GM12878 (cell line): ENCODE measurements at regions not wholly inside any gene's neighbourhood (a gene's known extent, or its start where the extent isn't known, plus 50 kb on each side); places are given as distances from the start of the nearest gene placed in this dataset.

ENCODE experiments used
- ATAC-seq: fragments of 200-7000 bp; cut with Tn5 transposase; 3 replicates; pipeline ENCODE4 v1.9.1; 2020; ENCODE audit warnings: mild to moderate bottlenecking, moderate library complexity
- BruUV-seq: library from RNA; stranded (reverse); fragments of 400-500 nt; replicated peaks from 2 replicates; lab custom pipeline; 2021; lab: Mats Ljungman, UMichigan
- CTCF ChIA-PET: fragments of 300-600 bp; sonication (Branson Sonifier 250); formaldehyde crosslinking; extraction: SDS; loops from one replicate; lab custom pipeline; 2021; ENCODE audit warnings: inconsistent platforms; lab: Yijun Ruan, JAX
- POLR2A ChIA-PET: fragments of 350-600 bp; formaldehyde crosslinking; extraction: SDS; loops from one replicate; lab custom pipeline; 2021; ENCODE audit warnings: inconsistent platforms; lab: Charles Lee
- RAD21 ChIA-PET: fragments of 300-600 bp; sonication (Branson Sonifier 250); formaldehyde crosslinking; loops from one replicate; lab custom pipeline; 2023; ENCODE audit warnings: antibody characterized with exemption; ENCODE audit not compliant: unreplicated experiment; lab: Charles Lee
- SMC1A ChIA-PET: fragments of 300-600 bp; sonication (Branson Sonifier 250); formaldehyde crosslinking; loops from one replicate; lab custom pipeline; 2023; ENCODE audit not compliant: unreplicated experiment, uncharacterized antibody; lab: Charles Lee
- DNase-seq: peaks from one replicate; pipeline ENCODE4 v3.0.0-alpha.2; 2011; ENCODE audit warnings: low read depth, low spot score
- FAIRE-seq: peaks from 3 replicates; lab custom pipeline; 2011; peaks lifted over from hg19 to GRCh38; lab: Jason Lieb, UNC
- H2AFZ ChIP-seq: 2 replicates; pipeline ENCODE4 v1.6.0; 2011; ENCODE audit warnings: low read depth, low read length, control low read depth; ENCODE audit not compliant: control insufficient read depth
- H3K27ac ChIP-seq: 2 replicates; pipeline ENCODE4 v1.5.1; 2011; ENCODE audit warnings: control low read depth; ENCODE audit not compliant: control insufficient read depth, insufficient read depth
- H3K27me3 ChIP-seq, 2 experiments: replicated peaks in 1 of 2; 2 replicates each; pipeline versions ENCODE4 v1.6.0 to v1.6.1; 2011; ENCODE audit warnings: low read length in 1 of 2; ENCODE audit not compliant: control insufficient read depth in 2 of 2, insufficient read depth in 2 of 2
- H3K36me3 ChIP-seq, 2 experiments: 2 replicates each; pipeline ENCODE4 v1.5.1; 2011; ENCODE audit warnings: low read length in 1 of 2; ENCODE audit not compliant: control insufficient read depth in 2 of 2, insufficient read depth in 2 of 2
- H3K4me1 ChIP-seq: 2 replicates; pipeline ENCODE4 v1.6.1; 2011; ENCODE audit warnings: mild to moderate bottlenecking, low read length, moderate library complexity, mixed read lengths; ENCODE audit not compliant: control insufficient read depth, insufficient read depth
- H3K4me2 ChIP-seq: 2 replicates; pipeline ENCODE4 v1.6.0; 2011; ENCODE audit warnings: control low read depth; ENCODE audit not compliant: control insufficient read depth, insufficient read depth
- H3K4me3 ChIP-seq: fragments of 200-600 bp; sonication (generic); 2 replicates; pipeline ENCODE4 v1.5.1; 2016
- H3K79me2 ChIP-seq: 2 replicates; pipeline ENCODE4 v1.6.0; 2011; ENCODE audit warnings: low read length; ENCODE audit not compliant: control insufficient read depth, insufficient read depth
- H3K9ac ChIP-seq: 2 replicates; pipeline ENCODE4 v1.8.0; 2011; ENCODE audit warnings: low read length, control low read depth, mixed read lengths; ENCODE audit not compliant: control insufficient read depth, insufficient read depth
- H3K9me3 ChIP-seq: replicated peaks from 3 replicates; pipeline ENCODE4 v1.5.1; 2011; ENCODE audit warnings: mild to moderate bottlenecking, low read length; ENCODE audit not compliant: control insufficient read depth, insufficient read depth
- H4K20me1 ChIP-seq: 2 replicates; pipeline ENCODE4 v1.6.0; 2011; ENCODE audit not compliant: control insufficient read depth, insufficient read depth
- EZH2 ChIP-seq: IDR thresholded peaks from 2 replicates; pipeline ENCODE4 v1.6.1; 2012; ENCODE audit warnings: low read depth, mild to moderate bottlenecking, control low read depth, inconsistent platforms, low read length, borderline replicate concordance; ENCODE audit not compliant: control insufficient read depth
- HDGF ChIP-seq: fragments of 450-650 bp; IDR thresholded peaks from 2 replicates; pipeline ENCODE4 v1.6.1; 2016; ENCODE audit warnings: antibody characterized with exemption
- KAT2A ChIP-seq: conservative IDR thresholded peaks from 2 replicates; pipeline ENCODE4 v1.6.1; 2011; ENCODE audit warnings: low read depth, low read length; ENCODE audit not compliant: control insufficient read depth
- LARP7 ChIP-seq: fragments of 450-650 bp; IDR thresholded peaks from 2 replicates; pipeline ENCODE4 v1.6.1; 2017; ENCODE audit warnings: mild to moderate bottlenecking
- NFIC ChIP-seq: IDR thresholded peaks from 2 replicates; pipeline ENCODE4 v1.6.1; 2012; ENCODE audit warnings: low read depth, mild to moderate bottlenecking, inconsistent platforms, low read length, moderate library complexity
- WGBS: methylation state at CpG from one replicate; pipeline ENCODE4 v1.1.6; 2016; ENCODE audit warnings: low lambda C conversion rate; ENCODE audit not compliant: insufficient replicate concordance, insufficient coverage; ENCODE audit errors: missing lambda C conversion rate; 5-methylcytosine and 5-hydroxymethylcytosine counted together
- in situ Hi-C: fragments of 300-500 bp; cut with MboI; formaldehyde crosslinking; loops from 9 replicates; pipeline ENCODE4 v1.14.3; 2018; ENCODE audit warnings: mixed read lengths
- intact Hi-C: fragments of 100-400 bp; cut with micrococcal nuclease; formaldehyde crosslinking; loops from one replicate; pipeline ENCODE4 v1.14.2; 2022; ENCODE audit not compliant: unreplicated experiment
- TF ChIP-seq, protein P1 (sequence below): IDR thresholded peaks from 2 replicates; pipeline ENCODE4 v1.6.1; 2012; ENCODE audit warnings: mild to moderate bottlenecking, low read depth, low read length
- TF ChIP-seq, protein P2 (sequence below): IDR thresholded peaks from 2 replicates; pipeline ENCODE4 v1.6.1; 2011; ENCODE audit warnings: low read depth, low read length, improper control_type of control experiment, borderline replicate concordance

- TF ChIP-seq, protein P1, sequence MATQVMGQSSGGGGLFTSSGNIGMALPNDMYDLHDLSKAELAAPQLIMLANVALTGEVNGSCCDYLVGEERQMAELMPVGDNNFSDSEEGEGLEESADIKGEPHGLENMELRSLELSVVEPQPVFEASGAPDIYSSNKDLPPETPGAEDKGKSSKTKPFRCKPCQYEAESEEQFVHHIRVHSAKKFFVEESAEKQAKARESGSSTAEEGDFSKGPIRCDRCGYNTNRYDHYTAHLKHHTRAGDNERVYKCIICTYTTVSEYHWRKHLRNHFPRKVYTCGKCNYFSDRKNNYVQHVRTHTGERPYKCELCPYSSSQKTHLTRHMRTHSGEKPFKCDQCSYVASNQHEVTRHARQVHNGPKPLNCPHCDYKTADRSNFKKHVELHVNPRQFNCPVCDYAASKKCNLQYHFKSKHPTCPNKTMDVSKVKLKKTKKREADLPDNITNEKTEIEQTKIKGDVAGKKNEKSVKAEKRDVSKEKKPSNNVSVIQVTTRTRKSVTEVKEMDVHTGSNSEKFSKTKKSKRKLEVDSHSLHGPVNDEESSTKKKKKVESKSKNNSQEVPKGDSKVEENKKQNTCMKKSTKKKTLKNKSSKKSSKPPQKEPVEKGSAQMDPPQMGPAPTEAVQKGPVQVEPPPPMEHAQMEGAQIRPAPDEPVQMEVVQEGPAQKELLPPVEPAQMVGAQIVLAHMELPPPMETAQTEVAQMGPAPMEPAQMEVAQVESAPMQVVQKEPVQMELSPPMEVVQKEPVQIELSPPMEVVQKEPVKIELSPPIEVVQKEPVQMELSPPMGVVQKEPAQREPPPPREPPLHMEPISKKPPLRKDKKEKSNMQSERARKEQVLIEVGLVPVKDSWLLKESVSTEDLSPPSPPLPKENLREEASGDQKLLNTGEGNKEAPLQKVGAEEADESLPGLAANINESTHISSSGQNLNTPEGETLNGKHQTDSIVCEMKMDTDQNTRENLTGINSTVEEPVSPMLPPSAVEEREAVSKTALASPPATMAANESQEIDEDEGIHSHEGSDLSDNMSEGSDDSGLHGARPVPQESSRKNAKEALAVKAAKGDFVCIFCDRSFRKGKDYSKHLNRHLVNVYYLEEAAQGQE = no peak
These were observed 109.7 kb upstream of the OSMR start (continued) for GRCh38 chr5:38736089-38736488.

GRCh38 chr5:38737976-38738375 is 107.8 kb upstream of the OSMR start:
- no peak for DNase-seq
- H3K27ac ChIP-seq = no peak overlapping the region
- H3K9ac ChIP-seq = no peak overlapping the region
- no peak for TF ChIP-seq EZH2
- TF ChIP-seq, protein P2, sequence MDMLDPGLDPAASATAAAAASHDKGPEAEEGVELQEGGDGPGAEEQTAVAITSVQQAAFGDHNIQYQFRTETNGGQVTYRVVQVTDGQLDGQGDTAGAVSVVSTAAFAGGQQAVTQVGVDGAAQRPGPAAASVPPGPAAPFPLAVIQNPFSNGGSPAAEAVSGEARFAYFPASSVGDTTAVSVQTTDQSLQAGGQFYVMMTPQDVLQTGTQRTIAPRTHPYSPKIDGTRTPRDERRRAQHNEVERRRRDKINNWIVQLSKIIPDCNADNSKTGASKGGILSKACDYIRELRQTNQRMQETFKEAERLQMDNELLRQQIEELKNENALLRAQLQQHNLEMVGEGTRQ = no peak
- no peak for TF ChIP-seq LARP7
- TF ChIP-seq HDGF = no peak
- TF ChIP-seq KAT2A = no peak
- no peak for TF ChIP-seq NFIC
- ATAC-seq = no peak
- no peaks in the 10 kb centered on the region for H4K20me1 ChIP-seq
- H3K9me3 ChIP-seq = no peaks in the 10 kb centered on the region
- intact Hi-C loops (no loop called here), in situ Hi-C loops (no loop called here)
- 10% methylated on average over 6 of the region's 6 CpGs for WGBS
- H3K79me2 ChIP-seq = no peaks in the 10 kb centered on the region
- ChIA-PET RAD21 (no interaction called here), SMC1A (no interaction called here), POLR2A (no interaction called here), CTCF (no interaction called here)
- H2AFZ ChIP-seq = no peak overlapping the region
- H3K4me3 ChIP-seq = no peak overlapping the region
- H3K36me3 ChIP-seq = no peaks in the 10 kb centered on the region
- no TSS peak for BruUV-seq
- FAIRE-seq = no peak
- H3K27me3 ChIP-seq = no peaks in the 10 kb centered on the region
- H3K4me1 ChIP-seq = no peaks in the 10 kb centered on the region
- no peak overlapping the region for H3K4me2 ChIP-seq
